OCI-LY7 (cell line): ENCODE measurements at regions not wholly inside any gene's neighbourhood (a gene's known extent, or its start where the extent isn't known, plus 50 kb on each side); places are given as distances from the start of the nearest gene placed in this dataset.

Source experiments
- BruUV-seq: library from RNA; stranded (reverse); fragments of 400-500 nt; replicated peaks from 2 replicates; lab custom pipeline; 2021; lab: Mats Ljungman, UMichigan
- CTCF ChIA-PET: fragments of 300-600 bp; sonication (Branson Sonifier 250); formaldehyde crosslinking; loops from one replicate; lab custom pipeline; 2022; ENCODE audit warnings: antibody characterized with exemption; ENCODE audit not compliant: unreplicated experiment; lab: Charles Lee
- POLR2A ChIA-PET: fragments of 300-600 bp; sonication (Branson Sonifier 250); formaldehyde crosslinking; loops from one replicate; lab custom pipeline; 2022; ENCODE audit warnings: antibody characterized with exemption; lab: Charles Lee
- DNase-seq: peaks from one replicate; pipeline ENCODE4 v3.0.0-alpha.2; 2015; ENCODE audit warnings: low spot score
- H2AFZ ChIP-seq: fragments of 200-600 bp; sonication (generic), shearing (Covaris generic); 2 replicates; pipeline ENCODE4 v1.6.1; 2014; ENCODE audit warnings: mild to moderate bottlenecking, antibody characterized with exemption, low read length, moderate library complexity
- H3K27ac ChIP-seq: fragments of 200-600 bp; sonication (generic); 2 replicates; pipeline ENCODE4 v1.5.1; 2014; ENCODE audit warnings: mixed run types, low read depth, mild to moderate bottlenecking, moderate library complexity, low read length, inconsistent platforms; ENCODE audit not compliant: poor library complexity, severe bottlenecking
- H3K36me3 ChIP-seq: fragments of 200-600 bp; sonication (generic); 2 replicates; pipeline ENCODE4 v1.6.1; 2014; ENCODE audit warnings: mild to moderate bottlenecking, antibody characterized with exemption, low read length, moderate library complexity, mixed read lengths; ENCODE audit not compliant: insufficient read depth
- H3K4me1 ChIP-seq: fragments of 200-600 bp; sonication (generic); 2 replicates; pipeline ENCODE4 v1.5.1; 2014; ENCODE audit warnings: mild to moderate bottlenecking, low read length; ENCODE audit not compliant: insufficient read depth, poor library complexity, severe bottlenecking
- H3K4me2 ChIP-seq: fragments of 200-600 bp; sonication (generic); 2 replicates; pipeline ENCODE4 v1.6.1; 2014; ENCODE audit warnings: mild to moderate bottlenecking, low read length
- H3K4me3 ChIP-seq: fragments of 200-600 bp; sonication (generic); 2 replicates; pipeline ENCODE4 v1.5.1; 2014; ENCODE audit warnings: mild to moderate bottlenecking, low read depth, low read length; ENCODE audit not compliant: poor library complexity, severe bottlenecking
- H3K79me2 ChIP-seq: fragments of 200-600 bp; sonication (generic); 2 replicates; pipeline ENCODE4 v1.6.1; 2016; ENCODE audit warnings: low read depth, mild to moderate bottlenecking, low read length, moderate library complexity, mixed read lengths; ENCODE audit not compliant: insufficient read depth
- H3K9me2 ChIP-seq: fragments of 200-600 bp; sonication (generic); 2 replicates; pipeline ENCODE4 v1.6.1; 2016; ENCODE audit warnings: mild to moderate bottlenecking, low read length, mixed read lengths; ENCODE audit not compliant: insufficient read depth
- H3K9me3 ChIP-seq: fragments of 200-600 bp; sonication (generic); 2 replicates; pipeline ENCODE4 v1.6.1; 2014; ENCODE audit warnings: mild to moderate bottlenecking, mixed run types, low read length, mixed read lengths
- H4K20me1 ChIP-seq: fragments of 200-600 bp; sonication (generic); 2 replicates; pipeline ENCODE4 v1.6.1; 2014; ENCODE audit warnings: mild to moderate bottlenecking, antibody characterized with exemption, low read length, moderate library complexity, mixed read lengths; ENCODE audit not compliant: insufficient read depth
- CTCF ChIP-seq: fragments of 200-600 bp; sonication (generic); conservative IDR thresholded peaks from 2 replicates; pipeline ENCODE4 v1.5.1; 2014; ENCODE audit warnings: mild to moderate bottlenecking, antibody characterized with exemption, low read length, moderate library complexity, mixed read lengths
- EZH2phosphoT487 ChIP-seq: fragments of 200-600 bp; sonication (generic); IDR thresholded peaks from 2 replicates; pipeline ENCODE4 v1.6.1; 2018; ENCODE audit warnings: low read depth, borderline replicate concordance, mild to moderate bottlenecking, mixed run types, antibody characterized with exemption, low read length, moderate library complexity, mixed read lengths
- intact Hi-C: fragments of 100-400 bp; cut with micrococcal nuclease; formaldehyde crosslinking; loops from one replicate; pipeline ENCODE4 v1.10.0; 2022; ENCODE audit not compliant: unreplicated experiment

DNA sequence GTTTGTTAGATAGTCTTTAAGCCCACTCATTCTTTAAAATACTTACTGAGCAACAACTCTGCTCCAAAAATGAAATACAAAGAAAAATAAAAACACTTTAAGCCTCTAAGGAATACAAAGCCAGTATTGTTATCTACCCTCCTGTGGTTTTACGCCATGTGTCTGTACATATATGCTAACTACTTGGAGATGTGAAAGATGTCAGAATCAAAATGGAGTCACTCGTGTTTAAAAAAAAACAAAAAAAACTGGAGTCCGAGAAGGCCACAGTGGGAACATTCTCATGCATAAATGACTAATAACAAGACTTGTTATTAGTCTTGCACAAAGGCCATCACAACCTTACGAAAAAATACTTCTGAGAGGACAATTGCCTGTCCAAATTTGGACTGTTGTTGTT is 393.1 kb downstream of the TBC1D4 start:
- Histone ChIP-seq H3K9me3 (no peaks in the 10 kb centered on the region), H4K20me1 (no peaks in the 10 kb centered on the region), H3K27ac (no peak overlapping the region), H3K9me2 (no peaks in the 10 kb centered on the region), H3K4me3 (no peak overlapping the region), H3K36me3 (no peaks in the 10 kb centered on the region), H2AFZ (no peak overlapping the region), H3K4me2 (no peak overlapping the region), H3K79me2 (no peaks in the 10 kb centered on the region), H3K4me1 (no peaks in the 10 kb centered on the region)
- ChIA-PET POLR2A (no interaction called here), CTCF (no interaction called here)
- DNase-seq, result no peak
- TF ChIP-seq EZH2phosphoT487, result no peak
- TF ChIP-seq CTCF, result no peak
- intact Hi-C loops, result no loop called here
- BruUV-seq, result no TSS peak

- TF ChIP-seq EZH2phosphoT487, result no peak
- TF ChIP-seq CTCF, result no peak
- Histone ChIP-seq H4K20me1 (no peaks in the 10 kb centered on the region), H3K4me3 (no peak overlapping the region), H2AFZ (no peak overlapping the region), H3K27ac (no peak overlapping the region), H3K4me1 (no peaks in the 10 kb centered on the region), H3K9me3 (no peaks in the 10 kb centered on the region), H3K36me3 (no peaks in the 10 kb centered on the region), H3K4me2 (no peak overlapping the region), H3K79me2 (no peaks in the 10 kb centered on the region), H3K9me2 (no peaks in the 10 kb centered on the region)
- intact Hi-C loops, result no loop called here
- ChIA-PET POLR2A (interaction anchor here (0.7 kb wide), 1 partner anchor 1873 kb away, joined by 3 read pairs; no protein-coding TSS in a partner anchor), CTCF (no interaction called here)
- no TSS peak for BruUV-seq
- no peak for DNase-seq
Measured at GRCh38 chr13:75079226-75079625, 402.7 kb downstream of the TBC1D4 start.

DNA sequence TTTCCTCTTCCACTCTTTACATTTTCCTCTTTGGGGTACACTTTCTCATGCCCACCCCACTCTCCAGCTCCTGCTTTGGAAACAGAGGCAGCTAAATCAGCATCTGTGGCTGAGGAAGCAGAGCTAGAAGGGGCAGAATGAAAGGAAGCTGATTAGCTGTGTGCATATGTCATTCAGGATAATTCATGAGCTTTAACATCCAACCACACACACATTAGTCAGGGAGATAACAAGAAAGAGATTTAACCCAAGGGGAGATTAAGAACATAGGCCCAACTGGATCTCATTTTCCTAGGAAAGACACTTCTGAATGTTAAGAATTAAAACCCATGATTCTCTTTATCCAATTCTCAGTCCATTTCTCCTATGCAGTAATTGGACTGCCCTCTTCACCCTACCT is 405.5 kb downstream of the TBC1D4 start:
- no peaks in the 10 kb centered on the region for H3K9me3 ChIP-seq

More for the DNA sequence above, 405.5 kb downstream of the TBC1D4 start:
- H4K20me1 ChIP-seq, result no peaks in the 10 kb centered on the region
- CTCF ChIA-PET, result no interaction called here
- H3K4me3 ChIP-seq, result no peak overlapping the region
- H3K4me1 ChIP-seq, result no peaks in the 10 kb centered on the region
- no peaks in the 10 kb centered on the region for H3K36me3 ChIP-seq
- POLR2A ChIA-PET, result no interaction called here
- no peak overlapping the region for H3K4me2 ChIP-seq
- no peak for DNase-seq
- no peaks in the 10 kb centered on the region for H3K9me2 ChIP-seq
- no peak for TF ChIP-seq CTCF
- no peak for TF ChIP-seq EZH2phosphoT487
- no peaks in the 10 kb centered on the region for H3K79me2 ChIP-seq
- H2AFZ ChIP-seq, result no peak overlapping the region
- BruUV-seq, result no TSS peak
- H3K27ac ChIP-seq, result no peak overlapping the region
- intact Hi-C loops, result no loop called here
